KMS-11 (cell line): ENCODE measurements at regions not wholly inside any gene's neighbourhood (a gene's known extent, or its start where the extent isn't known, plus 50 kb on each side); places are given as distances from the start of the nearest gene placed in this dataset.

Experiments used
- H2AFZ ChIP-seq: fragments of 200-600 bp; sonication (generic); 2 replicates; pipeline ENCODE4 v1.6.1; 2016; ENCODE audit warnings: antibody characterized with exemption, mixed run types, low read depth
- H3K27ac ChIP-seq: fragments of 200-600 bp; sonication (generic); 2 replicates; pipeline ENCODE4 v1.6.1; 2016; ENCODE audit warnings: mild to moderate bottlenecking, mixed run types
- H3K27me3 ChIP-seq: fragments of 200-600 bp; sonication (generic); 2 replicates; pipeline ENCODE4 v1.6.1; 2017; ENCODE audit warnings: mild to moderate bottlenecking, low read depth, mixed run types, moderate library complexity; ENCODE audit not compliant: insufficient read depth
- H3K36me3 ChIP-seq: fragments of 200-600 bp; sonication (generic); 2 replicates; pipeline ENCODE4 v1.6.1; 2017; ENCODE audit warnings: mild to moderate bottlenecking, mixed run types; ENCODE audit not compliant: insufficient read depth
- H3K4me1 ChIP-seq: fragments of 200-600 bp; sonication (generic); 2 replicates; pipeline ENCODE4 v1.6.1; 2016; ENCODE audit warnings: mild to moderate bottlenecking, low read depth, mixed run types; ENCODE audit not compliant: poor library complexity, severe bottlenecking
- H3K4me2 ChIP-seq: fragments of 200-600 bp; sonication (generic); 2 replicates; pipeline ENCODE4 v1.7.0; 2016; ENCODE audit warnings: mild to moderate bottlenecking, mixed run types
- H3K4me3 ChIP-seq: fragments of 200-600 bp; sonication (generic); IDR thresholded peaks from 2 replicates; pipeline ENCODE4 v1.6.1; 2017; ENCODE audit warnings: low read depth, low read length, mixed read lengths; ENCODE audit not compliant: insufficient read depth
- H3K79me2 ChIP-seq: fragments of 200-600 bp; sonication (generic); 2 replicates; pipeline ENCODE4 v1.6.1; 2016; ENCODE audit warnings: low read depth, mixed run types; ENCODE audit not compliant: insufficient read depth
- H3K9ac ChIP-seq: fragments of 200-600 bp; sonication (generic); 2 replicates; pipeline ENCODE4 v1.6.1; 2016; ENCODE audit warnings: mild to moderate bottlenecking, mixed run types
- H4K20me1 ChIP-seq: fragments of 200-600 bp; sonication (generic); 2 replicates; pipeline ENCODE4 v1.6.1; 2016; ENCODE audit warnings: mild to moderate bottlenecking, mixed run types; ENCODE audit not compliant: insufficient read depth
- CTCF ChIP-seq: fragments of 200-600 bp; sonication (generic); conservative IDR thresholded peaks from 2 replicates; pipeline ENCODE4 v1.6.1; 2017; ENCODE audit warnings: low read depth, mild to moderate bottlenecking, antibody characterized with exemption, low read length, moderate library complexity, mixed read lengths

GRCh38 chr4:24472161-24472510 lies 112.2 kb downstream of the DHX15 start:
- H3K9ac ChIP-seq, result peak overlapping the region; percentile 30; the same call in 1 of the 2 replicates
- H3K4me1 ChIP-seq, result no peaks in the 10 kb centered on the region
- H3K27ac ChIP-seq, result no peak overlapping the region
- H3K27me3 ChIP-seq, result no peaks in the 10 kb centered on the region
- no peak for TF ChIP-seq CTCF
- no peak overlapping the region for H3K4me3 ChIP-seq
- H3K4me2 ChIP-seq, result peak overlapping the region; percentile 78; the same call in 1 of the 2 replicates
- no peaks in the 10 kb centered on the region for H3K79me2 ChIP-seq
- H2AFZ ChIP-seq, result peak overlapping the region; percentile 93
- no peaks in the 10 kb centered on the region for H3K36me3 ChIP-seq
- H4K20me1 ChIP-seq, result no peaks in the 10 kb centered on the region

GRCh38 chr4:24471486-24472160 lies 112.7 kb downstream of the DHX15 start:
- Histone ChIP-seq H3K9ac (peak overlapping the region; percentile 15; the same call in 1 of the 2 replicates), H3K36me3 (no peaks in the 10 kb centered on the region), H3K4me3 (no peak overlapping the region)

GRCh38 chr4:24470666-24471485 lies 113.5 kb downstream of the DHX15 start:
- Histone ChIP-seq H3K4me3 (no peak overlapping the region), H3K27me3 (no peaks in the 10 kb centered on the region), H3K79me2 (no peaks in the 10 kb centered on the region), H4K20me1 (no peaks in the 10 kb centered on the region), H3K36me3 (no peaks in the 10 kb centered on the region), H3K4me1 (no peaks in the 10 kb centered on the region), H3K4me2 (peak overlapping the region; percentile 78), H3K9ac (peak overlapping the region; percentile 32; the same call in 1 of the 2 replicates), H2AFZ (peak overlapping the region; percentile 93), H3K27ac (no peak overlapping the region)
- TF ChIP-seq CTCF, result no peak

More at GRCh38 chr4:24471486-24472160, 112.7 kb downstream of the DHX15 start:
- TF ChIP-seq CTCF, result no peak
- no peaks in the 10 kb centered on the region for H3K4me1 ChIP-seq
- H3K4me2 ChIP-seq, result peak overlapping the region; percentile 78
- peak overlapping the region; percentile 93 for H2AFZ ChIP-seq
- no peaks in the 10 kb centered on the region for H3K79me2 ChIP-seq
- no peaks in the 10 kb centered on the region for H4K20me1 ChIP-seq
- no peak overlapping the region for H3K27ac ChIP-seq
- no peaks in the 10 kb centered on the region for H3K27me3 ChIP-seq

GRCh38 chr4:24468071-24468470 lies 116.3 kb downstream of the DHX15 start:
- no peak overlapping the region for H3K4me2 ChIP-seq
- no peaks in the 10 kb centered on the region for H3K79me2 ChIP-seq
- H3K27me3 ChIP-seq, result no peaks in the 10 kb centered on the region
- TF ChIP-seq CTCF, result no peak
- H3K27ac ChIP-seq, result no peak overlapping the region
- no peaks in the 10 kb centered on the region for H3K4me1 ChIP-seq
- no peak overlapping the region for H2AFZ ChIP-seq
- no peaks in the 10 kb centered on the region for H3K36me3 ChIP-seq
- no peak overlapping the region for H3K9ac ChIP-seq
- no peak overlapping the region for H3K4me3 ChIP-seq
- H4K20me1 ChIP-seq, result no peaks in the 10 kb centered on the region
